GM12865 (cell line): ENCODE measurements at regions not wholly inside any gene's neighbourhood (a gene's known extent, or its start where the extent isn't known, plus 50 kb on each side); places are given as distances from the start of the nearest gene placed in this dataset.

Source experiments
- DNase-seq: peaks from one replicate; pipeline ENCODE4 v3.0.0; 2010; ENCODE audit warnings: low read depth
- H3K4me3 ChIP-seq: 2 replicates; pipeline ENCODE4 v1.5.1; 2011; ENCODE audit warnings: mild to moderate bottlenecking, low read depth, low read length, control low read depth
- TF ChIP-seq, protein P1 (sequence below): IDR thresholded peaks from 2 replicates; pipeline ENCODE4 v1.5.1; 2011; ENCODE audit warnings: low read length, control low read depth, low read depth, inconsistent platforms; ENCODE audit not compliant: insufficient read depth; ENCODE audit errors: missing control alignments

DNA sequence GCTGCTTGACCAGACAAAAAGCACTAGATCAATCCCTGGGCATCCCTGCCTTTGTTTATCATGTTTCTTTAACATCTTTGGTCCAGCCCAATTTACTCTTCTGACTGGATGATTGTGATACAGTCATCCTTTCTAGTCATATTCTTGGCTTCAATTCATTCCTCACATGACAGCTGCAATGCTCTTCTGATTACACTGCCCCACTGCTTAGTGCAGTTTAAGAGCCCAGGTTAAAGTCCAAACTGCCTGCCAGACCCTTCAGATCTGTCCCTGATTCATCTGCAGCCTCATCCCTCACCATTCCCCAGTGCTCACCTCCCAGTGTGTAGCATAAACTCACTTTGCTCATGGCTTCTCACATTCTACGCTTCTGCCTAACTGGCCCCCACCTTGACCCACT lies 383.8 kb downstream of the TNS3 start:
- H3K4me3 ChIP-seq, result no peak overlapping the region
- DNase-seq, result no peak
- TF ChIP-seq, protein P1, sequence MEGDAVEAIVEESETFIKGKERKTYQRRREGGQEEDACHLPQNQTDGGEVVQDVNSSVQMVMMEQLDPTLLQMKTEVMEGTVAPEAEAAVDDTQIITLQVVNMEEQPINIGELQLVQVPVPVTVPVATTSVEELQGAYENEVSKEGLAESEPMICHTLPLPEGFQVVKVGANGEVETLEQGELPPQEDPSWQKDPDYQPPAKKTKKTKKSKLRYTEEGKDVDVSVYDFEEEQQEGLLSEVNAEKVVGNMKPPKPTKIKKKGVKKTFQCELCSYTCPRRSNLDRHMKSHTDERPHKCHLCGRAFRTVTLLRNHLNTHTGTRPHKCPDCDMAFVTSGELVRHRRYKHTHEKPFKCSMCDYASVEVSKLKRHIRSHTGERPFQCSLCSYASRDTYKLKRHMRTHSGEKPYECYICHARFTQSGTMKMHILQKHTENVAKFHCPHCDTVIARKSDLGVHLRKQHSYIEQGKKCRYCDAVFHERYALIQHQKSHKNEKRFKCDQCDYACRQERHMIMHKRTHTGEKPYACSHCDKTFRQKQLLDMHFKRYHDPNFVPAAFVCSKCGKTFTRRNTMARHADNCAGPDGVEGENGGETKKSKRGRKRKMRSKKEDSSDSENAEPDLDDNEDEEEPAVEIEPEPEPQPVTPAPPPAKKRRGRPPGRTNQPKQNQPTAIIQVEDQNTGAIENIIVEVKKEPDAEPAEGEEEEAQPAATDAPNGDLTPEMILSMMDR, result no peak

- TF ChIP-seq, protein P1, result no peak
- no peak for DNase-seq
- H3K4me3 ChIP-seq, result no peak overlapping the region
Measured at GRCh38 chr7:47197486-47197885, 384.4 kb downstream of the TNS3 start.

DNA sequence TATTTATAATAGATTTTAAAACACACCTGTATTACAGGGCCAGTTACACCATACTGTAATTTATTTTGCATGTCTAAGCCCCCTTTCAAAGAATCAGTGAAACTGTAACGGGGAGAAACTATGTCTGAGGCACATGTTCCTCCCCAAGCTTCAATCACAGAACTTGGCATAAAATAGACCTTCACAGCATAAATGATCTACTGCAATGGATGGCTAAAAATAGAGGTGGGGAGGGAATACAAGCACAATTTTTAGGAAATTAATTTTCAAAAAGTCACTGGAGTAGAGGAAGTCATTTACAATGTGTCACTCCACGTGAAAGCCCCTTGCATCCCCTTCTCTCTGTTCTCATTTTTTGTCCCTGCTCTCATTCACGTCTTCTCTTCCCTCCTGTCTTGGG lies 385.2 kb downstream of the TNS3 start:
- DNase-seq, result no peak
- H3K4me3 ChIP-seq, result no peak overlapping the region
- TF ChIP-seq, protein P1, result no peak

DNA sequence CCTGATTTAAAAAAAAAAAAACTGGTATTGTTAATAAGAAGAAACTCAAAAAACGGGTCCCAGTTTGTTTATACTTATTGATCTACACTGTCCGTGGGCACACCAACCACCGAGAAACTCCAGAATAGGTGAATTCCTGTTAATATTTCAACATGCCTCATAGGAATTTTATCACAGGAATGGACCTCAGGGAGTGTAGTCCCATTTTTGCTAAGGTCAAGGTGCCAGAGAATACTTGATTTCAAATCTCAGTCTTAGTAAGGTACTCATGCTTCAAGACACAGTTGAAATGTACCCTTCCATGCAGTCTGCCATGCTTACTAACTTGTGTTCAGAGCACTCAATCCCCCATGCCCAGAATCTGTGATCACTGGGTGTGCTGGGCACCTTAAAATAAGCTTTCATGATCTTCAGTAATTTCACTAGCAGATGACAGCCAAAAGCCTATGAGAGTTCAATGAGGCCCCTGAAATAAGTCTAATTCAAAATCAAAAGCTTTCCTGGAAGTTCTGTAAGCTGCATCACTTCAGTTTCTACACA lies 385.7 kb downstream of the TNS3 start:
- no peak overlapping the region for H3K4me3 ChIP-seq
- DNase-seq, result no peak
- TF ChIP-seq, protein P1, result no peak

GRCh38 chr7:47195641-47196040 lies 386.3 kb downstream of the TNS3 start:
- no peak overlapping the region for H3K4me3 ChIP-seq
- TF ChIP-seq, protein P1, result peak; percentile 9
- no peak for DNase-seq

- H3K4me3 ChIP-seq, result no peak overlapping the region
- DNase-seq, result no peak
- TF ChIP-seq, protein P1, result no peak
Measured at GRCh38 chr7:47194516-47195057, 387.3 kb downstream of the TNS3 start.

- no peak for DNase-seq
- TF ChIP-seq, protein P1, result no peak
- no peak overlapping the region for H3K4me3 ChIP-seq
Measured at GRCh38 chr7:47192978-47193377, 388.9 kb downstream of the TNS3 start.
